NCI-H1436 treated with DMSO at 0.1 percent for 48 hours (cell line): ENCODE measurements at regions not wholly inside any gene's neighbourhood (a gene's known extent, or its start where the extent isn't known, plus 50 kb on each side); places are given as distances from the start of the nearest gene placed in this dataset.
"Not testable (repeated sequence)": the region's sequence is repeated elsewhere in the genome, so short reads cannot be mapped to it uniquely, and the experiment has no call there.

ENCODE experiments used
- DNase-seq: peaks from one replicate; lab custom pipeline; 2025; lab: John Stamatoyannopoulos, UW

DNA sequence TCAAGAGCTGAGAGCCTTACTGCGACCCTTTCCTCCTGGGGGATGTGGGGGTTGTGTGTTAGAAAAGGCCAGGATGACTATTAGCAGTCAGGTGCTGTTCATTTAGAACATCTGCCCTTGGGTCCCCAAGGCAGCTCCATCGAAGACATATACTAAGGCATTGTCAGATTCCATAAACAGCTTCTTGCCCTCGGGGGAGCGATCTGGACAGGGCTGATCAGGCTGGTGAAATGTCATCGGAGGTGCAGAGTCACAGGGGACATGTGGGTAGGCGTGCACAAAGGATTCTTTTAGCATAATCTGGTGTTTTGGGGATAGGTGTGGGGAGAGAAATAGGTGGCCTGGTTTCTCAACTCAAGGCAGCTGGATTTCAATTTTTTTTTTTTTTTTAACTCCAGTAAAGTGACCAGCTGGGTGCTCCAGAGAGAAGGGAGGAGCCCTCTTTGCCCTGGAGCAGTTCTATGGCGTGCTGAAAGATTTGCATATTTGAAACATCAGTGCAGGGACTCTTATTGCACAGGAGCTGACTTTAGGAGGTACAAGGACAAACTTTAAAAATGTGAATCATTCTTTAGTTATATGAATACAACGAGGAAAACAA, 160.1 kb downstream of the SUDS3 start:
- DNase-seq, result no peak

DNA sequence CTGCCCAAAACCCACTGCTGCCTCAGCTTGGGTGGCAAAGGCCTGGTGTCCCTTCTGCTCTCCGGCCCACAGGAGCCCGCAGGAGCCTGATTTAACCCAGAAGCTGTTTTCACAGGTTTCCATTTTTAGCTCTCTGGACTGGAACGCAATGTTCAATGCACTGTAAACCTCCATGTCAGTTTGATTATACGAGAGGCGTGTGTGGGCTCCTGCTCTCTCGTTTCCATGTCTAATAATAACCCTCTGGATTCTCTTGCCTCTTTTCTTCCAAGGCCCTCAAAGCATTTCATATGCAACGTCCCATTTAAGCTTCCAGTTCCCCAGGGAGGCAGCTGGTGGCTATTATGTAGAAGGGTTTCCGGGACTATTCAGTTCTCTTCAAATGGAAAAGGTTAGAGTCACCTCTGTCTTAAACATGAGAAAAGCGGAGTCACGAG, 161.1 kb downstream of the SUDS3 start:
- DNase-seq, result no peak

GRCh38 chr12:118541071-118541470, 164.7 kb downstream of the SUDS3 start:
- DNase-seq, result no peak

- no peak for DNase-seq
These were observed 165.6 kb downstream of the SUDS3 start for GRCh38 chr12:118541934-118542333.

- DNase-seq, result no peak
These were observed 167.3 kb downstream of the SUDS3 start for GRCh38 chr12:118543651-118544050.

- no peak for DNase-seq
These were observed 168.2 kb downstream of the SUDS3 start for GRCh38 chr12:118544569-118544968.

DNA sequence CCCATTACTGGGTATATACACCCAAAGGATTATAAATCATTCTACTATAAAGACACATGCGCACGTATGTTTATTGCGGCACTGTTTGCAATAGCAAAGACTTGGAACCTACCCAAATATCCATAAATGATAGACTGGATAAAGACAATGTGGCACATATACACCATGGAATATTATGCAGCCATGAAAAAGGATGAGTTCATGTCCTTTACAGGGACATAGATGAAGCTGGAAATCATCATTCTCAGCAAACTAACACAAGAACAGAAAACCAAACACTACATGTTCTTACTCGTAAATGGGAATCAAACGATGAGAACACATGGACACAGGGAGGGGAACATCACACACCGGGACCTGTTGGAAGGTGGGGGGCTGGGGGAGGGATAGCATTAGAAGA, 171.3 kb downstream of the SUDS3 start:
- not testable (repeated sequence) for DNase-seq

DNA sequence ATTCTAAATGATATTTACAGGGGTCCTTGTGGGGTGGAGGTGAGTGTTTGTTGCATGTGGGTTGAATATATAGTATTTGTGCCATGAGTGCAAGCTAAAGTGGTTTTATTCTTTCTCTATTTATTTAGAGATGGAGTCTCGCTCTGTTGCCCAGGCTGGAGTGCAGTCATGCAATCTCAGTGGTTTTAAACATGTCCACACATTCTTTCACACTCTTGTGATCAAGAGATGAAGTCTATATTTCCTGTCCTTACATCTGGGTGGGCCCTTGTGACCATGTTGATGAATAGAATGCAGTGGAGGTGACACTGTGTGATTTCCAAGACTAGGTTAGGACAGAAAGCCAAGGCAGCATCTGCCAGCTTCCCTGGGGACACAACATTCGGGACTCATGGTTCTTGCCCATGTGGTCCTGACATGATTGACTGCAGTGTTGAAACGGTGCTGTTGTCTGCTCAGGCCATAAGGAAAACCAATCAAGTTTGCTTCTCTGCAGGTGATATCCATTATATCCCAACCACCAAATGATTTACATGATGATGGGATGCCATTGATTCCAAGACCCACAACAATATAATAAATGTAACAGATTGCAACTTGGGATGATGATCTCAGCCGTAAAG, 172.6 kb downstream of the SUDS3 start:
- no peak for DNase-seq

DNA sequence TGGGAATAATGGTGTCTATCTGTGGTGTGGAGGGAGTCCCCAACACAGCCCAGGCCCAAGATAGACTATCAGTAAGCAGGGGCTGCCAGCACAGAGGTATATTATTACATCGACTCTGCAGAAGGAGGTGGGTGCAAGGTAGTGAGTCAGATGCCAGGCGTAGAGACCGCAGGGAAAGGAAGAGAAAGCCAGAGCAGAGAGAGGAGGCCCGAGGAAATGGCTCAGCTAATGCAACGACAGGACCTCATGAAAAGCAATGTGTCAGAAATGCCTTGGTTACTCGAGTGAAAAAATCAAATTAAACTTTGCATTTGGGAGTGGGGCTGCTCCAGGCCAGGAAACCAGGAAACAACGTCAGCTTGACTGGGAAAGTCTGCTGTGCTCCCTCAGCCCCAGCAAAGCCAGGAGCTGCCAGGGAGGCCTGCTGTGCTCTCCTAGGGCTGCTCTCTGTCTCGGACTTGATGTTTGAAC, 173.2 kb downstream of the SUDS3 start:
- no peak for DNase-seq

DNA sequence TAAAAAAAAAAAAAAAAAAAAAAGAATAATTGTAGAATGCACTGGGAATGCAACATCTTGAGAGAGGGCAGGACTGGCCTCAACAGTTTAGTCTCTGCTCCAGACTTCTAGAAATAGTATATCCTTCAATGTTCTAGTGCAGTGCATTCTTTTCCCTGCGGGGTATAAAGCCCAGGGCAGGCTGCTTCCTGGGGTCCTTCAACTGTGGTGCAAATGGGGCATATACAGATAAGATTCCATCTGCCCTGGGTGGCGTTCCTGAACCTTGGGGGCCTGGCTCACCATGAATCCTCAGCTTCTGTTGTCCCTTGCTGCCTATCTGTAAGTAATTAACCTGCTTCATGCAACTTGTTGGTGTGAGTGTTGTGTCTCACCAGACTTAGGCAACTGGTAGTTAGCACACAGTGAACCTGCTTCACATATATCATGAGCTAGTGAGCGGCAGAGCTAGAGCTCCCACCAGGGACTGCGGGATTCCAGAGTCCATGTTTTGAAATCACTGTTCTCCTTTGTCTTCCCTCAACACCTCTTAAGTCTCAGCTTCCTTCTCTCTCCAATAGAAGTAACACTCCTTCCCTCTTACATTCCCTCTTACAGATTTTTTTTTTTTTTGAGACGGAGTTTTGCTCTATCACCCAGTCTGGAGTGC, 177.6 kb downstream of the SUDS3 start:
- DNase-seq, result no peak

GRCh38 chr12:118558941-118559340, 182.6 kb downstream of the SUDS3 start:
- no peak for DNase-seq

GRCh38 chr12:118560733-118561132, 184.4 kb downstream of the SUDS3 start:
- DNase-seq, result no peak

DNA sequence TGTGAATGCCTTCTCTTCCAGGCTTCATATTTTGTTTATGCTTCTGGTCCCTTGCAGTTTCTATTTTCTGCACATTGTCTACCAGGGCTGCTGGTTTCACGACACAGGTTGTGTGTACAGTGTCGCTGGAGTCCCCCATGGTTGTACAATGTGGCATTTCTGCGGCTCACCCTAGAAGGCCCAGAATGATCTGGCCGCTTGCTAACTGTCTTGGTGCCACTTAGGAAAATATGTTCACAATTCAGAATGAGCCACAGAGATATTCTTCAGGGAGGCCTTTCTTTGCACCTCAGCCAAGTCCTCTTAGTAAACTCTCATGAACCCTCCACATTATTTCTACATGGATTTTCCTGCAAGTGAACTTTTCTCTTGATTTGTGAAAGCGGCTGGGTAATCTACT, 195.4 kb downstream of the SUDS3 start:
- DNase-seq, result no peak

GRCh38 chr12:118574288-118574687, 197.9 kb downstream of the SUDS3 start:
- DNase-seq, result no peak

DNA sequence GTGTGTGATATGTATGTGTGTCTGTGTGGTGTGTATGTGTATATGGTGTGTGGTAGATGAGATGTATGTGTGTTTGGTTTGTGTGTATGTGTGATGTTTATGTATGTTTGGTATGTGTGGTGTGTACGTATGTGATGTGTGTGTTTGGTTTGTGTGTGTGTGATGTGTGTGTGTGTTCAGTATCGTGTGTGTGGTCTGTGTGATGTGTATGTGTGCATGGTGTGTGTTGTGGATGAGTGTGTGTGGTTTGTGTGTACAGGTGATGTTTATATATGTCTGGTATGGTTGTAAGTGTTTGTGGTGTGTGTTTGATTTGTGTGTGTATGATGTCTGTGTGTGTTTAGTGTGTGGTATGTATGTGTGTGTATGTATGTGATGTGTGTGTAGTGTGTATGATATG, 199.4 kb downstream of the SUDS3 start:
- DNase-seq, result no peak

DNA sequence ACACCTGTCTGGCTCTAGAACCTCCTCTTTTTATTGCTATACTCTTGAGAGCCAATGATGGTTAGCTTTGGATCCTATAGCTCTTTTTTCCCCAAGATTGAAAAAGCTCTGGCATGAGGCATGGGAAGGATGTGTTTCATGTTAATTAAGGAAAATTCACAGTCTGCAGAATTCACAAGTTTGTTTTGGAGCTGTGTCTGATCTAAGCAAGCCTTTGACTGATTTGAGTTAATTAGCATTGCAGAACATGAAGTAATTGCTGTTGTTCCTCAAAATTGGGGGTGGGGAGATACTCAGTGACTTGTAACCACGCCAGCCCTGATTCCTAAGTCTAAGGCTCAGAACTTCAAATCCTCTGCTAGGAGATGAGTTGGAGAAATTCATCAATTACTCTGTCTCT, 205.0 kb downstream of the SUDS3 start:
- no peak for DNase-seq

GRCh38 chr12:118582863-118583262, 206.5 kb downstream of the SUDS3 start:
- no peak for DNase-seq

DNA sequence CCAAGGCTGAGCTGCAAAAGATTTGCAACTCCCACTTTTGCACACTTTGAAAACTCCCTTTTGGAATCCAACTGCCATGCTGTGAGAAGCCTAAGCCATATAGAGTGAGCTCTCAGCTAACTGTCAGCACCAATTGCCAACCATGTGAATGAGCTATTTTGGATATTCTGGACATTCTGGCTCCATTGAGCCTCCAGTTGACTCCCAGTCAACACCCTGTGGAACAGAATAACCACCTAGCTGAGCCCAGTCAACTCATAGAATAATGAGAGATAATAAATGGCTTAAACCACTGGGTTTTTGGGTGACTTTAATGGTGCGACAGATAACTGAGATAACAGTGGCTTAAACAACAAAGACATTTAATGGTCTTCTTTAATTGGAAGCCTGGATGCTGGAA, 210.1 kb downstream of the SUDS3 start:
- DNase-seq, result no peak

GRCh38 chr12:118589162-118589561, 212.8 kb downstream of the SUDS3 start:
- DNase-seq, result no peak

DNA sequence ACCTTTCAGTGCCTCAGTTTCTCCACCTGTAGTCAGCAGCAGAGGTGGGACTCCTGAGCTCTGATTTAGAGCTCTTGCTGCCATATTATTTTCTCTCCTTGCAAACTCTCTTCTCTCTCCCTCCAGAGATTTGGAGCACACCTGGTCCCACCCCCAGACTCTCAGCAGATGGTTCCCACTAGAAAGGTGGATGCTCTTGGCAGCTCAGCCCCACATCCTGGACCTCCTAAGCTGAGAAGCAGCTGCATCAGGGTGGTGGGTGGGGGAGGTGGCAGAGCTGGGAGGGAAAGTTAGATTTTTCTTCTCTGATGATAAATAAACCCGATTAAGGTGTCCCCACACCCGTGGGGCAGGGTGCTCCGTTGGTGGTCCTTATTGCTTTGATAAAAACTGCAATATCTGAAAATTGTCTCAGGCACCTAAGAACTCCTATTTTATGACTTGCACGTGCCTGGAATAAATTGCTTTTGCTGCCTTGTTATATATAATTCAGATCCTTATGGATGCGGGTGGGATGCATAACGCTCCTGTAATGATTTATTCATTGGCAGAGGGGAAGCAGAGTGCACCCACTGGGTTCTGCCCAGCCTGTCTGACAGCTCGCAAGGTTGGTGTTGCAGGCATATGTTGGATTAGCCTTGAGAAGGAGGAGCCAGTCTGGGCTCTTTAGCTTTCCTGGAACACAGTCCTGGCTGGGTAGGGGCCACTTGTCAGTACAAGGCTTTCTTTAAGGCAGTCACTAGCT, 214.2 kb downstream of the SUDS3 start:
- DNase-seq, result no peak

DNA sequence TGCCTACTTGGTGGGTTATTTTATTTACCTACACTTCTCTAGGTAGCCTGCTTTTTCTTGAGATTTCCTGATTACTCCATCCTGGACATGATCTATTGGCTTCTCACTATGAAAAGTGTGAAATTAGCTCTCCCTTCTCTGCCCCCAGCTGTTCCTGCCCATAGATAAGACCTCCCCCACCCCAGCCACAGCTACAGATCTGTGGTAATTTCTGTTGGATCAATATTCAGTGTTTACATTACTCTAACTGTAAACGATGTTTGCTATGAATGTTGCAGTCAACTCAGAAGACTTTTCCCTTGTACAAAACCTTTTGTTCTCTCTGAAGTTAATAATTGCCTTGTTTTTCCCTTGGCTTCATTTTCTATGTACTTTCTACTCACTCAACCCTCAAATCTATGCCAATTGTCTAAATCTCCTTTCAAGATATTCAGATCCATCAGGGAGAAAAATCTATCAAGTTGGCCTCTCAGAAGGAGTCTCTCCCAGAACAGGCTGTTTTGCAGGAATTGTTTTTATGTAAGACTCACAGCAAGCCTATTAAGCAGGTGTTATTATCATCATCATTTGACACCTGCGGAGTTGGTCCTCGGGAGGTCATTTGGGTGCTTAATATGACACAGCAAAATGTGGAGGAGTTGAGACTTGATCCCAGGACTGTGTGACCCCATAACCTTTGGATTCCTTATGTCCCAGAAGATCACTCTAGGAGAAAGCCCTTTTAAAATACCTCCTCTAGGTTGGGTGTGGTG, 227.4 kb downstream of the SUDS3 start:
- no peak for DNase-seq

DNA sequence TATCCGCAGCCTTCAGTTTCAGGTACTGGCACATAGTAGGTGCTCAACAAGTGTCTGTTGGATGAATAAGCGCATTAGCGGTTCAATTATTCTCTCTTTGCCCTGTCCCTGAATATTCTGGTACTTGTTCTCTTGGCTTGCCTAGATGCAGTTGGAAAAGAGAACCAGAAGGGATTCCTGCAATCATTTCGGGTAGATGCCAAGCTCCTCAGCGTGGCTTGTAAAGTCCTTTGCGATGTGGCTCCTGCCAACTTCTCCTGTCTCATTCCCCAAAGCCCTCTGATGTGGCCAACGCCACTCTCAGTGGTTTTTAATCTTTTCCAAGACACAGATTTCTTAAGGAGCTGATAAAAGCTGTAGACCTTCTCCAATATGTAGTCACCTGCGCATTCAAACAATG, 230.3 kb downstream of the SUDS3 start:
- no peak for DNase-seq
